ENCODE measurements at regions not wholly inside any gene's neighbourhood (a gene's known extent, or its start where the extent isn't known, plus 50 kb on each side); places are given as distances from the start of the nearest gene placed in this dataset.

DNA sequence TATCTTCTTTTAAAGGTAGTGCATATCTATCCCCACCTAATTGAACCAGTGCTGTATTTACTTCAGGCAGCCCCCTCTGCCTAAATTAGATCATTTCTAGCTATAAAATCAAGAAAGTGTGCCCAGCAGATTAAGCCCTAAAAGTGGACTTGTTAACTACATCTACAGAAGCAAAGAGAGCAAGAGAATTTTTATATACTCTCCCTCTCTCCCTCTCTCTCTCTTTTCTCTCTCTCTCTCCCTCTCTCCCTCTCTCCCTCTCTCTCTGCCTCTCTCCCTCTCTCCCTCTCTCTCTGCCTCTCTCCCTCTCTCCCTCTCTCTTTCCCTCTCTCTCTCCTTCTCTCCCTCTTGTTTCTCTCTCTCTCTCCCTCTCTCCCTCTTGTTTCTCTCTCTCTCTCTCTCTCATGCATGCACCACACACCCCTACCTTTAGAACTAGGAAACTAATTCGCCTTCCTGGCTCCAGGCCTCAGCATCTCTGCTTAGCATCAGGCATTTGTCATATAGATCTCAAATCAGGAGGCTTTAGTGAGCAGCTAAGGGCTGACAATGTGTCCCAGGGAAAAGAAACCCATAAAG is 71.4 kb downstream of the FOXA2 start:
- H3K27me3 Mint-ChIP-seq: peaks cover 2% of the 10 kb centered on the region
- H3K9me3 Mint-ChIP-seq: peaks cover 1% of the 10 kb centered on the region
- POLR2A ChIA-PET: no interaction called here
- H3K4me1 Mint-ChIP-seq: no peaks in the 10 kb centered on the region
- H3K27ac Mint-ChIP-seq: no peak overlapping the region
- no peak for DNase-seq
- no peak for ATAC-seq (ENCODE audit: low read depth)
- no peaks in the 10 kb centered on the region for H3K36me3 Mint-ChIP-seq
- H3K4me3 Mint-ChIP-seq: no peak overlapping the region

DNA sequence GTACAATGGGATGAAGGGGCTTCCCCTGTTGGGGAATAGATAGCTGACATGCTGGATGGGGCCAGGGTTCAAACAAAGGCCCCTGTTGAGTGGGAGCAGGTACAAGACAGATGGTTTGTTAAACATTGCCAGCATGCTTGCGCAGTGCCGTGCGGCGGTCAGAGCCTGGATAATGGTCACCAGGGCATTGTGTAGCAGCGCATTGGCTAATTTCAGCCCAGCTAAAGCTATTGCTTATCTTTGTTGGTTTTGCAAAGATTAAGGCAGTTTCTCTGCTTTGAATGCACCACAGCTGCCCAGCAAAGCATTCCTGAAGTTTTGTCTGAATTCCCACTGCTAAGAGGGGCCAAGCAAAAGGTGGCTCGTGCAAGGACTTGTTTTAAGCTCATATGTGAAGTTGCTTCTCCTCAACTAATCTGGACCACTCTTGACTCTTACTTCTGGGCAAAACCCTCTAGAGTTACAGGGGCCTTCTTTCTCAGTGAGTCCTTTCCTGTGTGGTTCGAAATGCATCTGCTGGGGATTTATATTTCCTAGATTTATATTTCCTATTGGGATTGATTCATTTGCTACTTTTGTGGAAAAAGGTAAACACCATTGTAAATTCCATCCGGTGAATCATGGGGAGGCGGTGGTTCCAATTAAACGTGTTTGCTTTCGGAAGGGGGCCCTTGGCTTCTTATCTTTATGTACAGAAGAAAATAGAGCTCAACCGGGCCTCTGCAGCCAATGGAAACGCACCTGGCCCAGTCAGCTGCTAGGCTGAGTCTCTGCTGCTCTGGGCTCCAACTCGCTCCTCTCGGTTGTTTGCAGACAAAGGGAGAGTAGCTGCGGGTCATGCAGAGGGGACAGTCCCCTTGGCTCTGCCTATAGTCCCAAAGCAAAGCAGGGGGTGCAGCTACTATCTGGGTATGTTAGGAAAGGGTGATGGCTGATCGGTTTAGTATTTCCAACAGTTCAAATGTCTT is 72.1 kb downstream of the FOXA2 start:
- DNase-seq (no peak), ATAC-seq (ENCODE audit: low read depth) (no peak)
- H3K36me3 Mint-ChIP-seq: no peaks in the 10 kb centered on the region
- H3K27me3 Mint-ChIP-seq: peaks cover 2% of the 10 kb centered on the region
- no peak overlapping the region for H3K27ac Mint-ChIP-seq
- POLR2A ChIA-PET: no interaction called here
- H3K4me3 Mint-ChIP-seq: no peak overlapping the region
- H3K9me3 Mint-ChIP-seq: peaks cover 1% of the 10 kb centered on the region
- no peaks in the 10 kb centered on the region for H3K4me1 Mint-ChIP-seq

DNA sequence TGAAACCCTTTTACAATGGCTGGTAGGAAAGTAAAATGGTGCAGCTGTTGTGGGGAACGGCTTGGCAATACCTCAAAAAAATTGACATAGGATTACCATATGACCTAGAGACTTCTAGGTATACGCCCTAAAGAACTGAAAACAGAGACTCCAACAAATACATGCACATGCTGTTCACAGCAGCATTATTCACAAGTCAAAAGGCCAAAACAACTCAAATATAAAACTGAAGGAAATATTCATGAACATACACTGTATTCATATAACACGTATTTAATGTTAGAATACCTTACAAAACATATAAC is 74.6 kb downstream of the FOXA2 start:
- DNase-seq: no peak
- H3K4me3 Mint-ChIP-seq: no peak overlapping the region
- ATAC-seq (ENCODE audit: low read depth): no peak
- peaks cover 1% of the 10 kb centered on the region for H3K9me3 Mint-ChIP-seq
- POLR2A ChIA-PET: no interaction called here
- H3K36me3 Mint-ChIP-seq: no peaks in the 10 kb centered on the region
- peaks cover 2% of the 10 kb centered on the region for H3K27me3 Mint-ChIP-seq
- H3K27ac Mint-ChIP-seq: no peak overlapping the region
- H3K4me1 Mint-ChIP-seq: no peaks in the 10 kb centered on the region

DNA sequence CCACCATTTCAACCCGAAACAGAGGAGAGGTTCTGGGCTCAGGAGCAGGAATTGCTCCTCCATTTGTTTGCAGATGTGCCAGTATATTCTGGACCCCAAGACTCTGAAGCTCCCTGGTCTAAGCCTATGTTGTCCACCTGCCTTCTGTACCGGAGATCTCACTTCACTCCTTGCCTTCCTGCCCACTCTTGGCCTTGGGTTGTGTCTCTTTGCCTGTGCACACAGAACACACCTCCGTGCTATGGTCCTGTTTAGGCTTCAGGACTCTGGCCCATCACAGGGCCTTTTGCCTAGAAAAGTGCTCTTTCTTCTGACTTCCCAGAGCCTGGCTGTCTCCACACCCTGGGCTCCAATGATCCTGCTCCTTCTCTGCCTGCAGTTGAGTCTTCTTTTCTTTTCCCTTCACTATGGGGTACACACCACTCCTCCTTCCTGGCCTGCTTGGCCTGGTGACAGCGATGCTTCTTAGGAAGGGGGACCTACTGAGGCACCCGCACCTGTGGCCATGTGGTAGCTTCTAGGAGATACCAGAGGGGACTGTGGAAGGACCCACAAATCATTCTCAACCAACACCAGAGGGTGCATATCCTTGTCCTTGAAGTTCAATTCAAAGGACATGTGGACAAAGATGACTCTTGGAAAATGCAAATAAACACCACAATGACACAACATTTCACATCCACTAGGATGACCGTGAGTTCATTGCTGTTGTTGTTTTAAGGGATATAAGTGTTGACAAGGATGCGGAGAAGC is 75.1 kb downstream of the FOXA2 start:
- ATAC-seq (ENCODE audit: low read depth) (no peak), DNase-seq (no peak)
- no peak overlapping the region for H3K4me3 Mint-ChIP-seq
- peaks cover 1% of the 10 kb centered on the region for H3K9me3 Mint-ChIP-seq
- H3K27me3 Mint-ChIP-seq: peaks cover 2% of the 10 kb centered on the region
- H3K27ac Mint-ChIP-seq: no peak overlapping the region
- H3K4me1 Mint-ChIP-seq: no peaks in the 10 kb centered on the region
- H3K36me3 Mint-ChIP-seq: no peaks in the 10 kb centered on the region
- POLR2A ChIA-PET: no interaction called here

DNA sequence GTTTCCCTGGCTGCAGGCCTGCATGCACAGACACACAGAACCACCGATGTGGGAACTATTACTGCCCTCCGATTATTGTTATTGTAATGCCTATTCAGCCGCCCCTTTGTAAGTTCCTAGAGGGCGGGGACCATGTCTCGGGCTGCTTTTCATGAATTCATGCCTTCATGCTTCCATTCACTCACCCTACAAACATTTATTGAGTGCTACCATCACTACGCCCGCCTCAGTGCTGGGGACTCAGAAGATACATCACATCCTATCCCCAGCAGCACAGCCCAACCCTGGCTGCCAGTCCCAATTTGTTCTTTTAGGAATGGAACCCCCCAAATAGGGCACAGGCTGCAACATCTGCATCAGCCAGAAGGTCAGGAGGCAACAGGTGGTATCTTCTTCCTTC is 75.9 kb downstream of the FOXA2 start:
- POLR2A ChIA-PET: no interaction called here
- peaks cover 2% of the 10 kb centered on the region for H3K27me3 Mint-ChIP-seq
- no peak for DNase-seq

DNA sequence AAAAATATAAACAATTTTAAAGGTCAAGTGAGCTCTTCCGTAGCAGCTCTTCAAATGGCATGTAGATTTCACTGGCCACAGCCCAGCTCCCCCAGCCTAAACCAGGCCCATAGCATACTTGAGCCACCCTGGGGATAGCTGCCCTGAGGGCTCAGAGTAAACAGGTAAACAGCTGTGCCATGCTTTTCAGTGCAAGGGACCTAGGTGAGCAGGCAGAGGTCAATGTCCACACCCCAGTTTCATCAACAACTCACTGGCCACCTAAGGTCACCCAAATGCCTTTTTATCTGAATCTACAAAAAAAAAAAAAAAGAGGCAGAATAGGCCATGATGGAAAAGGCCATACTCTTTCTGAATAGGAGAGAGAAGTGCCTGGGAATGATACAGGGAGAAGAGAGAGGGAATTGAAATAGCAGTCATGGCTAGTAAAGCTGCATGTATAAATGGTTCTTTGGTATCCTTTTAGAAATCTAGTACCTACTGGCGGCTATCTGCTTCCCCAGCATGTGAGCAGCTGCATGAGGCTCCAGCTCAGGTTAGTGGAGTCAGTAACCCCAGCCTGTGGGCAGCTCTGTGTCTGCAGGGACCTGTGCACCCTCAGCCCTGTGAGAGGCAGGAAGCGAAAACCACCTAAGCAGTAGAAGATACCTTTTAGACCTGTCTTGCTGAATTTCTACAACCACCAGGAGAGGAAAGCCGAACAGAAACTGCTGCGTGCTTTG is 77.0 kb downstream of the FOXA2 start:
- Mint-ChIP-seq H3K4me1 (no peaks in the 10 kb centered on the region), H3K27ac (no peak overlapping the region), H3K9me3 (no peaks in the 10 kb centered on the region), H3K27me3 (no peaks in the 10 kb centered on the region), H3K4me3 (no peak overlapping the region), H3K36me3 (no peaks in the 10 kb centered on the region)
- ATAC-seq (ENCODE audit: low read depth) (no peak), DNase-seq (no peak)
- POLR2A ChIA-PET: no interaction called here

More for the DNA sequence above, 75.9 kb downstream of the FOXA2 start:
- Mint-ChIP-seq H3K4me3 (no peak overlapping the region), H3K36me3 (no peaks in the 10 kb centered on the region), H3K27ac (no peak overlapping the region), H3K4me1 (no peaks in the 10 kb centered on the region), H3K9me3 (peaks cover 1% of the 10 kb centered on the region)
- ATAC-seq (ENCODE audit: low read depth): no peak

DNA sequence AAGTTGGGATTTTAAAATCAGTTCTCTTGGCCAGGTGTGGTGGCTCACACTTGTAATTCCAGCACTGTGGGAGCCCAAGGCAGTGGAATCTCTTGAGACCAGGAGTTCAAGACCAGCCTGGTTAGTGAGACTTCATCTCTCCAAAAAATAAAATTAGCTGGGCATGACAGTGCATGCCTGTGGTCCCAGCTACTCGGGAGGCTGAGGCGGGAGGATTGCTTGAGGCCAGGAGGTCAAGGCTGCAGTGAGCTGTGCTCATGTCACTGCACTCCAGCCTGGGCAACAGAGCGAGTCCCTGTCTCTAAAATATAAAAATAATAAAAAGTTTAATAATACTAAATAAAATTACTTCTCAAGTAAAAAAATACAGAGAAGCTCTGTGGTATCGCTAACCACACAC is 77.5 kb downstream of the FOXA2 start:
- no peak for ATAC-seq (ENCODE audit: low read depth)
- Mint-ChIP-seq H3K27ac (no peak overlapping the region), H3K27me3 (no peaks in the 10 kb centered on the region), H3K36me3 (no peaks in the 10 kb centered on the region), H3K4me3 (no peak overlapping the region), H3K9me3 (no peaks in the 10 kb centered on the region), H3K4me1 (no peaks in the 10 kb centered on the region)
- POLR2A ChIA-PET: no interaction called here
- no peak for DNase-seq

DNA sequence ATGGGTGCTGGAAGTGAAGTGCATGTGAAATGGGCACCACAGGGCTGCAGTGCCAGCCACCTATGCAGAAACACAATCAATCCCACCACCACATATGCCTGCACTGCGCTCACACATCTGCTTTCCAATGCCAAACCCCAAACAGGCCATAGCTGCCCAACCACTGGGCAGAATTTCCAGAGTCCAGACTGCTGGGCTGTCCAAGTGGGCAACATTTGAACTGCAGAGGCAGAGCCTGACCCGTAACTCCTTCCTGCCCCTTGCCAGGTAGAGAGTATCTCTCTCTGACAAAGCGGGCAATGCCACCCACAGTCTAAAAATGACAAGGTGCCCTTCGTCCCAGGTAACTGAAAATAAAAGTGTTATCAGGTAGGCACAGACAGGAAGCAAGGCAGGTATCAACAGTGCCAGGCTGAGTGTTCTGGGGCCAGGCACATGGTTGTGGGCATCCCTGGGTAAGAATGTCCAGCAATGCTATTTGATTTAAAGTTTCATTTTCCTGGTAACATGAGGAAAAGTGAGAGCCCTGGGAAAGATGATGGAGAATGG is 79.5 kb downstream of the FOXA2 start:
- no peak overlapping the region for H3K27ac Mint-ChIP-seq
- no peak overlapping the region for H3K4me3 Mint-ChIP-seq
- no peak for DNase-seq
- H3K9me3 Mint-ChIP-seq: no peaks in the 10 kb centered on the region
- H3K4me1 Mint-ChIP-seq: no peaks in the 10 kb centered on the region
- no peak for ATAC-seq (ENCODE audit: low read depth)
- no peaks in the 10 kb centered on the region for H3K36me3 Mint-ChIP-seq
- no peaks in the 10 kb centered on the region for H3K27me3 Mint-ChIP-seq
- POLR2A ChIA-PET: no interaction called here

DNA sequence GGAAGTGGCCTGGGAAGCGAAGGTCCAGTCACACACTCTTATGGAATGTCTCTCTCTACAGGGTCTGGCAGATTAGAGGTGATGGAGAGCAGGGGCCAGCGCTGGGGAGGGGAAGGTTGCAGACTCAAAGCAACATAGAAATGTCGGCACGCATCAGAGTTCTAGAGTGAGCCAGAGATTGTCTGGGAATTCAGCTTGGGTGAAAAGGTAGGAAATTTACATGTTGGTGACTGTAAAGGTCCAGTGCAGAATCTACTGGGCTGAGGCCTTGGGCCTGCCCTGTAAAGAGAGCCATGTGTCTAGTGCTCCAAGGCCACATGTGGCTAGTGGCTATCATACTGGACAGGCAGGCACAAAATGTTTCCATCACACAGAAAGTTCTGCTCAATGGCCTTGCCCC is 80.8 kb downstream of the FOXA2 start:
- ATAC-seq (ENCODE audit: low read depth): no peak
- H3K27ac Mint-ChIP-seq: no peak overlapping the region
- POLR2A ChIA-PET: no interaction called here

DNA sequence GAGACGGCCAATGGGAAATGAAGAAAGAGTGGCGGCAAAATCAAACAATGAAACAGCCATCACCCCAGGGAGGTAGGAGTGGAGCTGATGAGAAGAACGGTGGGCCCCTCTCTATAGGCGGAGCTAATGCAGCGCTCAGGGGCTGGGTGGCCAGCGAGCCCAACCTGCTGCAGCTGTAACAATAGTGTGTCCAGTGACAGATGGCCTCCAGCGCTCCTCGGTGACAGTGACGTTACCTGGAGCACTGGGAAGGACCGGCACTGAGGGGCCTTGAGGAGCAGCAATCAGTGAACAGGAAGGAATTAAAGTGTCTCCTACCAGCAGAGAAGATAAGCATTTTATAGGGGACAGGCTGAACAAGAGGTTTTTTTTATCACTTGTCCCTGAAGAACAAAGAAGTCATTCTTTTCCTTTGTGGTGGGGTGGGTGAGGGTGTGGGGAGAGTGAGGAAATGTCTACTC is 81.6 kb downstream of the FOXA2 start:
- Mint-ChIP-seq H3K4me3 (no peak overlapping the region), H3K27ac (no peak overlapping the region), H3K4me1 (no peaks in the 10 kb centered on the region), H3K9me3 (peaks cover 1% of the 10 kb centered on the region), H3K27me3 (no peaks in the 10 kb centered on the region), H3K36me3 (no peaks in the 10 kb centered on the region)
- no peak for DNase-seq
- no peak for ATAC-seq (ENCODE audit: low read depth)
- POLR2A ChIA-PET: no interaction called here

More for the DNA sequence above, 80.8 kb downstream of the FOXA2 start:
- no peaks in the 10 kb centered on the region for H3K4me1 Mint-ChIP-seq
- H3K9me3 Mint-ChIP-seq: peaks cover under 1% of the 10 kb centered on the region
- no peak overlapping the region for H3K4me3 Mint-ChIP-seq
- no peak for DNase-seq
- no peaks in the 10 kb centered on the region for H3K36me3 Mint-ChIP-seq
- H3K27me3 Mint-ChIP-seq: no peaks in the 10 kb centered on the region

DNA sequence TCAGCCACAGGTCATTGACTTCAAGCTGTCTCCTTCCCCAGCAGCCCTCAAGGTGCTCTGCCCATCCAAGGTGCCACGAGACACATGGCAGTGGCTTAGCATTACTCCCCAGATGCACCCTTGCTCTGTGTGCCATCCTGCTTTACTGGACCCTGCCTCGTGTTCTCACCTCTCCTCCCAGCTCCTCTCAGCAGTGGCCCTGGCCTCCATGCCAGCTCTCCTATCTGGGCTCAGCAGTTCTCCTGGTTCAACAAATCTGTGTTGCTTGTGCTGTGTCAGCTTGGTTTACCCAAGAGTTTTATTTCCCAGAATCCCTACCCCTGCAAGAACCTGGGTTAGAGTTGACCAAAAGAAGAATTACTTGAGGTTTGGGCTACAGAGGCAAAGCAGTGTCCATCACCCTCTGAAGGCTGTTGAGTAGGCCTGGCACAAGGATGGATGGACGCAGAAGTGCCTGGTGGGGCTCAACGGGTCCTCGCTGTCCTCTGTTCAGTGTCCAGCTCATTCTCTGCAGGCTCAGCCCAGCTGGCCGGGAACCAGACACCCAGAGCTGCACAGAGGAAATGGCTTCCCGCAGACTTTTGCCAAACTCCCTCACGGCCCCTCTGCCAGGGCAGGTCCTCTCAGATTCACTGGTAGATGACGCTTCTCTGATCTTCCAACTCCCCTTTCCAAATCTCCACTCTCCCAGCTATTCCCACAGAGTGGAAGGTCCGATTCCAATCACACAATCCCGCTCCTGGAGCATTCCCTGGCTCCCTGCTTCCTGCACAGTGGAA is 82.6 kb downstream of the FOXA2 start:
- Mint-ChIP-seq H3K36me3 (no peaks in the 10 kb centered on the region), H3K4me1 (no peaks in the 10 kb centered on the region), H3K4me3 (no peak overlapping the region), H3K9me3 (peaks cover 1% of the 10 kb centered on the region), H3K27me3 (no peaks in the 10 kb centered on the region), H3K27ac (no peak overlapping the region)
- DNase-seq: no peak
- POLR2A ChIA-PET: no interaction called here
- ATAC-seq (ENCODE audit: low read depth): no peak

DNA sequence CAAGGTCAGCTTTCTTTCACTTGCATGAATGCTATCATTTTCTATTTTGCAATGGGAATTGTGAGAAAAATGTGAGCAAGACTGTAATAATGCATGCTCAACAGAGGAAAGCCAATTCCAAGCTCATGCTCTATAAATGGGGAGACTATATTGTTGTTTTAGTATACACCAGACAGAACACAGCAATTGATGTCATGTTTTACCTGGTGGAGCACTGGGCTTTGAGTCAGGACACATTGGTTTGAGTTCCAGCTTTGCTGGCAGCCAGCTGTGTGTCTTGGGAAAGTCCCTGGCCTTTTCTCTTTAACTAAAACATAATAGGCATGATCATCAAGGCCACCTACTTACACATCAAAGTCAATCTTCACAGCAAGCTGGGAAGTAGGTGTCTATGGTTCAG is 83.3 kb downstream of the FOXA2 start:
- H3K4me3 Mint-ChIP-seq: no peak overlapping the region
- POLR2A ChIA-PET: no interaction called here
- H3K36me3 Mint-ChIP-seq: no peaks in the 10 kb centered on the region
- H3K4me1 Mint-ChIP-seq: no peaks in the 10 kb centered on the region
- DNase-seq: no peak
- H3K27ac Mint-ChIP-seq: no peak overlapping the region
- ATAC-seq (ENCODE audit: low read depth): no peak
- H3K27me3 Mint-ChIP-seq: no peaks in the 10 kb centered on the region
- peaks cover 1% of the 10 kb centered on the region for H3K9me3 Mint-ChIP-seq

Measured in activated naive CD8-positive, alpha-beta T cell treated with anti-CD3 and anti-CD28 coated beads, Interleukin-2, amount 10 ng/mL, durations not matched to agents 7 days and 5 days (primary cell).